ENCODE measurements at regions not wholly inside any gene's neighbourhood (a gene's known extent, or its start where the extent isn't known, plus 50 kb on each side); places are given as distances from the start of the nearest gene placed in this dataset.

DNA sequence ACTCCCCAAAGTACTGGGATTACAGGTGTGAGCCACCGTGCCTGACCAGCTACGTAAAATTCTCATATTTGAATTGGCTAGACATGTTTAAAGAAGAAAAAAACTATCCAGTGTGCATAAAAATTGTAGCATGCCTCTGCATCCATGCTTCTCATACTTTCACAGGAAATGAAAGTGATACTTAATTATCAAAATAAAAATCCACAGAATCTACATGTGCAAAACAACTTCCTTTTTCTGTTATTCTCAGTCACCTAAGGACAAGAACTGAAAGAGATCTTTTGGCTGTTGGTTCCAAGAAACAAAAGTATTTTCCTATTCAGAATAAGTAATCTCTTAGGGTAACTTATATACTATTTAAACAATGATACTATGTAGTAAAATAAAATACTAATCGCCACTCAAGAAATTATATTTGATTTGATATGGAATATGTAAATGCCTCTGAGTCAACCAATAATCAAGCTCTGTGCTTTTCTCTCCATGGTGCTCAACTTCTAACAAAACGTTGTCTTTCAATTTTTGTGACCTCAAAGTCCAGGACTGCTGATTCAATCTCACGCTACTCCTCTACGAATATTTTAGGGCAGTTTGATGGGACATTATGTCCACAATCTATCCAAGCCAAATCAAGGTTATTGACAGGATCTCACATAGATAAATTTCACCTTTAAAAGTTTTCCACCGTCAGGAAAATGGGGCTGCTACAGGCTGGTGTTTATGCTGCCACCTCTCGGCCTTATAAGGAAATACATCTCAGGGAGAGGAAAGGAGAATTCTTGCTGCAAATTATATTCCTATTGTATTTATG is 102.7 kb downstream of the ZNF281 start:
- TF ChIP-seq, protein P1, sequence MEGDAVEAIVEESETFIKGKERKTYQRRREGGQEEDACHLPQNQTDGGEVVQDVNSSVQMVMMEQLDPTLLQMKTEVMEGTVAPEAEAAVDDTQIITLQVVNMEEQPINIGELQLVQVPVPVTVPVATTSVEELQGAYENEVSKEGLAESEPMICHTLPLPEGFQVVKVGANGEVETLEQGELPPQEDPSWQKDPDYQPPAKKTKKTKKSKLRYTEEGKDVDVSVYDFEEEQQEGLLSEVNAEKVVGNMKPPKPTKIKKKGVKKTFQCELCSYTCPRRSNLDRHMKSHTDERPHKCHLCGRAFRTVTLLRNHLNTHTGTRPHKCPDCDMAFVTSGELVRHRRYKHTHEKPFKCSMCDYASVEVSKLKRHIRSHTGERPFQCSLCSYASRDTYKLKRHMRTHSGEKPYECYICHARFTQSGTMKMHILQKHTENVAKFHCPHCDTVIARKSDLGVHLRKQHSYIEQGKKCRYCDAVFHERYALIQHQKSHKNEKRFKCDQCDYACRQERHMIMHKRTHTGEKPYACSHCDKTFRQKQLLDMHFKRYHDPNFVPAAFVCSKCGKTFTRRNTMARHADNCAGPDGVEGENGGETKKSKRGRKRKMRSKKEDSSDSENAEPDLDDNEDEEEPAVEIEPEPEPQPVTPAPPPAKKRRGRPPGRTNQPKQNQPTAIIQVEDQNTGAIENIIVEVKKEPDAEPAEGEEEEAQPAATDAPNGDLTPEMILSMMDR (conservative IDR thresholded peaks at IDR 0.05 in 1 of 2, IDR thresholded peaks at IDR 0.05 in 1 of 2; ENCODE audit: extremely low read depth in 1 of 2, insufficient read depth in 1 of 2, low read depth in 1 of 2, low read length in 2 of 2), result peak; percentile 82 to 83
- TF ChIP-seq EZH2 (IDR thresholded peaks at IDR 0.05; ENCODE audit: borderline replicate concordance, low read length), result no peak
